ENCODE measurements at regions not wholly inside any gene's neighbourhood (a gene's known extent, or its start where the extent isn't known, plus 50 kb on each side); places are given as distances from the start of the nearest gene placed in this dataset.

DNA sequence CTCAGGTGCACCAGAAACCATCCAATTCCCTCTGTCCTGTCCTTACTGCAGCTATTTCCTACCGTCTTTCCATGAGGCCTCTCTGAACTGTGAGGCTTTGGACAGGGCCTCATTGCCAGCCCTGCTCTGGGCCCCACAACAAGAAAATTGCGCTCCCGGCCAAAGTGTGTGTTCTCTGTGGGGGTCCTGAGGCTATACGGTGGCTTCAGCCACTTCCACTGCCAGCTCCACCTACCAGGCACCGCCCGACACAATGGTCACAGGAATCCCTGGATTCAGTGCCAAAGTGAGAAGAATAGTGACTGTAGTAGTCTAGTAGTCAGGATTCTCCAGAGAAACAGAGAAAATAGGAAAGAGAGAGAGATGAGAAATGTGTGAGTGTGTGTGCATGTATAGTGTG is 140.2 kb downstream of the IRS1 start:
- Histone ChIP-seq H3K4me1 (ENCODE audit: control insufficient read depth in 1 of 2, insufficient read depth in 2 of 2, low read length in 2 of 2) (peaks cover 4 to 8% of the 10 kb centered on the region in 2 donors), H3K36me3 (ENCODE audit: control insufficient read depth in 1 of 2, insufficient read depth in 2 of 2, low read length in 1 of 2) (no peaks in the 10 kb centered on the region), H3K9me3 (ENCODE audit: control insufficient read depth, low read length) (no peaks in the 10 kb centered on the region), H3K27ac (ENCODE audit: low read depth in 1 of 2, low read length in 2 of 2) (peak overlapping the region in 1 of 2 donors; percentile 13), H3K4me3 (ENCODE audit: low read length in 2 of 2) (no peak overlapping the region), H3K27me3 (ENCODE audit: control insufficient read depth in 1 of 2, insufficient read depth in 2 of 2, low read length in 1 of 2) (no peaks in the 10 kb centered on the region)
- ATAC-seq (ENCODE audit: low FRiP score) (no peak), DNase-seq (no peak)
- WGBS, 2 donors, result 84 to 87% methylated on average over 6 of the region's 6 CpGs
- intact Hi-C loops (cut with DNase I), result no loop called here

DNA sequence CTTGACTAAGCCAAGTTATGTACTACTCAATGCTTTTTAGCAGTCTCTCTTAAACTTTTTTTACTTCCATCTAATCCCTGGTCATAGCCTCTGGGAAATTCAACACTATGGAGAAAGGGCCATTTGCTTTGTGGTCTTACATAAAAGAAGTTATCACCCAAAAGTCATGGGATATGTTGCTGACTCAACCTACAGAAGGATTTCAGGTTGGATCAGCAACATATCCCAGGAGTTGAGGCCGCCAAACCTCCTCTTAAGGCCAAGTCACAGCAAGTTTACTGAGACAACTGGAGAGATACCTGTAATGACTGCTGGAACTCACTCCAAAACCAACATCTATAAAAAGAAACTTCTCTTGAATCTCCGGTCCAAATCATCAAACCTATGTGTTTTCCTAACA is 141.1 kb downstream of the IRS1 start:
- ATAC-seq (ENCODE audit: low FRiP score), result no peak
- 45 to 46% methylated on average over 2 of the region's 2 CpGs for WGBS, 2 donors
- intact Hi-C loops (cut with DNase I), result no loop called here
- no peak for DNase-seq
- Histone ChIP-seq H3K4me1 (ENCODE audit: control insufficient read depth in 1 of 2, insufficient read depth in 2 of 2, low read length in 2 of 2) (peaks cover 4 to 8% of the 10 kb centered on the region in 2 donors), H3K36me3 (ENCODE audit: control insufficient read depth in 1 of 2, insufficient read depth in 2 of 2, low read length in 1 of 2) (no peaks in the 10 kb centered on the region), H3K27me3 (ENCODE audit: control insufficient read depth in 1 of 2, insufficient read depth in 2 of 2, low read length in 1 of 2) (no peaks in the 10 kb centered on the region), H3K9me3 (ENCODE audit: control insufficient read depth, low read length) (no peaks in the 10 kb centered on the region), H3K27ac (ENCODE audit: low read depth in 1 of 2, low read length in 2 of 2) (peak overlapping the region in 1 of 2 donors; percentile 29), H3K4me3 (ENCODE audit: low read length in 2 of 2) (no peak overlapping the region)

- peaks cover 4 to 6% of the 10 kb centered on the region in 2 donors for H3K4me1 ChIP-seq (ENCODE audit: control insufficient read depth in 1 of 2, insufficient read depth in 2 of 2, low read length in 2 of 2)
- H3K27me3 ChIP-seq (ENCODE audit: control insufficient read depth in 1 of 2, insufficient read depth in 2 of 2, low read length in 1 of 2), result no peaks in the 10 kb centered on the region
- 97% methylated on average over 6 of the region's 6 CpGs for WGBS, 2 donors
- H3K9me3 ChIP-seq (ENCODE audit: control insufficient read depth, low read length), result no peaks in the 10 kb centered on the region
- intact Hi-C loops (cut with DNase I), result no loop called here
- no peak overlapping the region for H3K27ac ChIP-seq (ENCODE audit: low read depth in 1 of 2, low read length in 2 of 2)
- ATAC-seq (ENCODE audit: low FRiP score) (no peak), DNase-seq (no peak)
- no peak overlapping the region for H3K4me3 ChIP-seq (ENCODE audit: low read length in 2 of 2)
- H3K36me3 ChIP-seq (ENCODE audit: control insufficient read depth in 1 of 2, insufficient read depth in 2 of 2, low read length in 1 of 2), result no peaks in the 10 kb centered on the region
These were observed 142.1 kb downstream of the IRS1 start for GRCh38 chr2:226657340-226658053.

GRCh38 chr2:226656367-226656766 is 143.3 kb downstream of the IRS1 start:
- Histone ChIP-seq H3K4me3 (ENCODE audit: low read length in 2 of 2) (no peak overlapping the region), H3K36me3 (ENCODE audit: control insufficient read depth in 1 of 2, insufficient read depth in 2 of 2, low read length in 1 of 2) (no peaks in the 10 kb centered on the region), H3K9me3 (ENCODE audit: control insufficient read depth, low read length) (no peaks in the 10 kb centered on the region), H3K27ac (ENCODE audit: low read depth in 1 of 2, low read length in 2 of 2) (no peak overlapping the region), H3K4me1 (ENCODE audit: control insufficient read depth in 1 of 2, insufficient read depth in 2 of 2, low read length in 2 of 2) (peaks cover 2 to 6% of the 10 kb centered on the region in 2 donors), H3K27me3 (ENCODE audit: control insufficient read depth in 1 of 2, insufficient read depth in 2 of 2, low read length in 1 of 2) (no peaks in the 10 kb centered on the region)
- no peak for ATAC-seq (ENCODE audit: low FRiP score)
- WGBS, 2 donors, result 65 to 66% methylated on average over 4 of the region's 4 CpGs
- intact Hi-C loops (cut with DNase I), result no loop called here
- no peak for DNase-seq

DNA sequence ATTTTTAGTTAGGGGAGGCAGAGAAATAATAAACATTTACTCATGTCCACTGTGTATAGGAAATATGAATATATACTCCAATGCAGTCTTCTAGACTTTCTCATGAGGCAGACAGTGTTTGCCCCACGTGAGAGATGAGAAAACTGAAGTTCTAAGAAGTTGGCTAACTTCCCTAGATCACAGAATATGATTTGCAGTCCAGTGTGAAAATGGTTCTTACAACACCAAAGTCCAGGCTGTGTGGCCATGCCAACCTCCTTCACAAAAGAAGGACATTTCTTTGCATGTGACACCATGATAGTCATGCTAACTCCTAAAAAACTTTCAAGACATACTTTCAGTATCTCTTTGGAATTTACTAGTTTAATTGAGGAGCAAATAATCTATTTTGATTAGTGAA is 143.7 kb downstream of the IRS1 start:
- no peak overlapping the region for H3K4me3 ChIP-seq (ENCODE audit: low read length in 2 of 2)
- H3K27me3 ChIP-seq (ENCODE audit: control insufficient read depth in 1 of 2, insufficient read depth in 2 of 2, low read length in 1 of 2), result no peaks in the 10 kb centered on the region
- intact Hi-C loops (cut with DNase I), result no loop called here
- ATAC-seq (ENCODE audit: low FRiP score) (no peak), DNase-seq (no peak)
- H3K9me3 ChIP-seq (ENCODE audit: control insufficient read depth, low read length), result no peaks in the 10 kb centered on the region
- peaks cover 2 to 6% of the 10 kb centered on the region in 2 donors for H3K4me1 ChIP-seq (ENCODE audit: control insufficient read depth in 1 of 2, insufficient read depth in 2 of 2, low read length in 2 of 2)
- no peak overlapping the region for H3K27ac ChIP-seq (ENCODE audit: low read depth in 1 of 2, low read length in 2 of 2)
- H3K36me3 ChIP-seq (ENCODE audit: control insufficient read depth in 1 of 2, insufficient read depth in 2 of 2, low read length in 1 of 2), result no peaks in the 10 kb centered on the region
- WGBS, 2 donors, result 0 to 2% methylated on average over 1 of the region's 1 CpG

DNA sequence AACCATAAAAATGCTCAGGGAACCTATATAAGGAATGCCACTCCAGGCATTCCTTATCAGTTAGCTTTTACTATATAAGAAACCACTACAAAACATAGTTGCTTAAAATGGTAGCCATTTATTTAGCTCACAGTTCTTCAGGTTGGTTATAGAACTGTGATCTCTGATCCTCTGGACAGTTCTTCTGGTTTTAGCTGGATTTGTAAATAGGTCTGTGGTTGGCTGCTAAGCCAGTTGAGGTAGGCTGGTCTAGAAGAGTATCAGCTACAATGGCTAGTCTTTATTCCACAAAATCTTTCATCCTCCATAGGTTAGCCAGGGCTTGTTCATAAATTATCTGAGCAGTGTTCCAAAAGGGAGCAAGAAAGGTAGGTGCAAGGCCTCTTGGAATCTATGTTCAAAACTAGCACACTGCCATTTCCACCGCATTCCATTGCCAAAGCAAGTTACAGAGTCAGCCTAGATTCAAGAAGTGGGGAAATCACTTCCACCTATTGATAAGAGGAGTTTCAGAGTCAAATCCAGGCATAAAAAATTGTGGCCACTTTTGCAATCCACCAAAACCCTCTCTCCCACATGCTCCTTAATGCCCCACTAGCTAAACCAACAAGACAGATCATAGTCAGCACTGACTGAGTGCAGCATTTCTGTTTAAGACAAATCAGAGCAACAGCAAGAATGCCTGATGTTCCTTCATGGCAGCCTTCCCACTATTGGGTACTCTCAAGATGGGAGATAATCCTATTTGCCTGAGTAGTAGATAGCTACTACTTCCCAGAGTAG is 146.4 kb downstream of the IRS1 start:
- H3K27me3 ChIP-seq (ENCODE audit: control insufficient read depth in 1 of 2, insufficient read depth in 2 of 2, low read length in 1 of 2), result no peaks in the 10 kb centered on the region
- no peaks in the 10 kb centered on the region for H3K36me3 ChIP-seq (ENCODE audit: control insufficient read depth in 1 of 2, insufficient read depth in 2 of 2, low read length in 1 of 2)
- ATAC-seq (ENCODE audit: low FRiP score) (no peak), DNase-seq (no peak)
- H3K4me1 ChIP-seq (ENCODE audit: control insufficient read depth in 1 of 2, insufficient read depth in 2 of 2, low read length in 2 of 2), result peaks cover 3 to 8% of the 10 kb centered on the region in 2 donors
- WGBS, 2 donors, result 94 to 95% methylated on average over 1 of the region's 1 CpG
- H3K4me3 ChIP-seq (ENCODE audit: low read length in 2 of 2), result no peak overlapping the region
- H3K27ac ChIP-seq (ENCODE audit: low read depth in 1 of 2, low read length in 2 of 2), result peak overlapping the region in 1 of 2 donors; percentile 28
- H3K9me3 ChIP-seq (ENCODE audit: control insufficient read depth, low read length), result no peaks in the 10 kb centered on the region
- intact Hi-C loops (cut with DNase I), result no loop called here

DNA sequence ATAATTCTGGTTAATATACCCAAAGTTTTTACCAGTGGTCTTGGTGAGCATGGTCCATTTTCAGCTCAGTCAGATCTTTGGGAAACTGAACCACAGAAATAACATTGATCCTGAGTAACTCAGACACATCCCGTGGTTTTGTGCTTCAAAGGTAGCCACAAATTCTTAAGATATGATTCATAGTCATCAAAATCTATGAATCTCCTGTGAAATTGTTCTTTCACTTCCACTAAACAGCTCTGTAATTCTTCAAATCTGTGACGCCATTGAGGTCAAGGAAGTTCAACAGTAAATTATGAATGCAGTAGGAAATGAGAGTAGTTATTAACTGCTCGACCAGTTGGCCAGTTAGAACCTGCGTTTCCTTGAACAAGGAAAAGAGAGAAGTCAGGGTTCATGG is 147.3 kb downstream of the IRS1 start:
- WGBS, 2 donors, result 62 to 70% methylated on average over 4 of the region's 4 CpGs
- intact Hi-C loops (cut with DNase I), result no loop called here
- Histone ChIP-seq H3K4me3 (ENCODE audit: low read length in 2 of 2) (no peak overlapping the region), H3K27me3 (ENCODE audit: control insufficient read depth in 1 of 2, insufficient read depth in 2 of 2, low read length in 1 of 2) (no peaks in the 10 kb centered on the region), H3K9me3 (ENCODE audit: control insufficient read depth, low read length) (no peaks in the 10 kb centered on the region), H3K27ac (ENCODE audit: low read depth in 1 of 2, low read length in 2 of 2) (no peak overlapping the region), H3K36me3 (ENCODE audit: control insufficient read depth in 1 of 2, insufficient read depth in 2 of 2, low read length in 1 of 2) (no peaks in the 10 kb centered on the region), H3K4me1 (ENCODE audit: control insufficient read depth in 1 of 2, insufficient read depth in 2 of 2, low read length in 2 of 2) (peaks cover 3 to 8% of the 10 kb centered on the region in 2 donors)
- ATAC-seq (ENCODE audit: low FRiP score) (no peak), DNase-seq (no peak)

DNA sequence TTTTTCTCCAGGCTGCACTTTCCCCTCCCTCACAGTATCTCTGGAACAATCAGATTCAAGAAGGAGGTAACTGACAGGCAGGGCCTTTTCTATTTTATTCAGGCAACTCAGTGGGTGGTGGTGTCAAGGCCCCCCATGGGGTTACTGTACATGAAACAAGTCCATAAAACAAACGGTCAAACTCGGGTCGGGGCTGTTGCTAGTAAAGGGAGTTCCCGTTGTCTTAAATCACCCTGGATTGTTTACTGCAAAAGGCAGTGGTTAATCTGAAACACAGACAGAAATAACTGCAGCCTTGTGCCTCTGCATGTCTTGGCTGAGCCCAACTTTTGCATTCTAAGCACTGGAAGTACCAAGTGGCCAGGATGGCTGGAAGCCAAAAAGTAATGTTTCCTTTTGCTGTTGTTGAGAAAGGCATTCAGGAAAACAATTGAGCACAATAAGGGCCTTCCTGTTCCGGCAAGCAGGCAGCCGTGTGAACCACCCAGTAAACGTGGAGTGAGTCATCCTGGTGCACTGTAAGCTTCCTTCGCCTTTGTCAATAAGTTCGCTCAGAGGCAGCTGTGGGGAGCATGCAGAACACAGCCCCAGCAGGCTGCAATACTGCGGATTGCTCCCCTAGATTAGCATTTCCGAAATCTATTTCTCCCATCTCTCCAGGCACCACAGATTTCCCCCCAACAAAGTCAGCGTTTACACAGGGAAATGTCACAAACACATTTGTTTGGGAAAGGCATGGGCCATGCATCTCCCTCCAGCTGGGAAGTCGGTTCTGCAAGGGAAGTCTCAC is 149.6 kb downstream of the IRS1 start:
- H3K9me3 ChIP-seq (ENCODE audit: control insufficient read depth, low read length), result no peaks in the 10 kb centered on the region
- peaks cover 5 to 8% of the 10 kb centered on the region in 2 donors for H3K4me1 ChIP-seq (ENCODE audit: control insufficient read depth in 1 of 2, insufficient read depth in 2 of 2, low read length in 2 of 2)
- H3K36me3 ChIP-seq (ENCODE audit: control insufficient read depth in 1 of 2, insufficient read depth in 2 of 2, low read length in 1 of 2), result no peaks in the 10 kb centered on the region
- WGBS, 2 donors, result 15 to 17% methylated on average over 13 of the region's 13 CpGs
- DNase-seq, result peak; percentile 78 to 80
- no peak overlapping the region for H3K4me3 ChIP-seq (ENCODE audit: low read length in 2 of 2)
- H3K27ac ChIP-seq (ENCODE audit: low read depth in 1 of 2, low read length in 2 of 2), result peak overlapping the region in 1 of 2 donors; percentile 98
- peak; percentile 88 for ATAC-seq (ENCODE audit: low FRiP score)
- H3K27me3 ChIP-seq (ENCODE audit: control insufficient read depth in 1 of 2, insufficient read depth in 2 of 2, low read length in 1 of 2), result no peaks in the 10 kb centered on the region
- intact Hi-C loops (cut with DNase I), result no loop called here
